Keratinocyte (primary cell): ENCODE measurements at regions not wholly inside any gene's neighbourhood (a gene's known extent, or its start where the extent isn't known, plus 50 kb on each side); places are given as distances from the start of the nearest gene placed in this dataset.

Experiments used
- DNase-seq: peaks from one replicate; pipeline ENCODE4 v3.0.0-alpha.2; 2011; ENCODE audit warnings: low read depth, missing footprints, low spot score
- FAIRE-seq: peaks from 2 replicates; lab custom pipeline; 2011; peaks lifted over from hg19 to GRCh38; lab: Jason Lieb, UNC
- H2AFZ ChIP-seq: 2 replicates; pipeline ENCODE4 v1.6.0; 2012; ENCODE audit warnings: low read length, control low read depth, inconsistent platforms; ENCODE audit not compliant: control insufficient read depth
- H3K27ac ChIP-seq: 2 replicates; pipeline ENCODE4 v1.5.1; 2011; ENCODE audit warnings: low read length; ENCODE audit not compliant: control insufficient read depth, insufficient read depth
- H3K27me3 ChIP-seq: 3 replicates; pipeline ENCODE4 v1.6.0; 2011; ENCODE audit warnings: low read length; ENCODE audit not compliant: control insufficient read depth, insufficient read depth; ENCODE audit errors: extremely low read depth
- H3K36me3 ChIP-seq, 2 experiments: 2 replicates in 1 of 2; 3 replicates in 1 of 2; pipeline ENCODE4 v1.5.1; 2011; ENCODE audit warnings: low read length in 2 of 2, mild to moderate bottlenecking in 1 of 2; ENCODE audit not compliant: control insufficient read depth in 2 of 2, insufficient read depth in 2 of 2; ENCODE audit errors: extremely low read depth in 1 of 2
- H3K4me1 ChIP-seq: 3 replicates; pipeline ENCODE4 v1.5.1; 2011; ENCODE audit warnings: low read length; ENCODE audit not compliant: control insufficient read depth, insufficient read depth; ENCODE audit errors: extremely low read depth
- H3K4me2 ChIP-seq: 3 replicates; pipeline ENCODE4 v1.6.0; 2011; ENCODE audit warnings: low read depth, low read length; ENCODE audit not compliant: control insufficient read depth, insufficient read depth; ENCODE audit errors: extremely low read depth
- H3K4me3 ChIP-seq, 3 experiments: fragments of 200-600 bp in 1 of 3; sonication (generic) in 1 of 3; 2 replicates in 2 of 3; 3 replicates in 1 of 3; pipeline ENCODE4 v1.5.1; 2011 to 2016; ENCODE audit warnings: low read length in 3 of 3, mild to moderate bottlenecking in 3 of 3, control low read depth in 2 of 3, inconsistent platforms in 1 of 3, low read depth in 1 of 3, mixed read lengths in 1 of 3, mixed run types in 1 of 3, moderate library complexity in 1 of 3; ENCODE audit not compliant: control insufficient read depth in 2 of 3, insufficient read depth in 2 of 3; ENCODE audit errors: extremely low read depth in 1 of 3
- H3K79me2 ChIP-seq: 2 replicates; pipeline ENCODE4 v1.6.0; 2012; ENCODE audit warnings: low read length; ENCODE audit not compliant: control insufficient read depth, insufficient read depth
- H3K9ac ChIP-seq: 3 replicates; pipeline ENCODE4 v1.6.0; 2011; ENCODE audit warnings: low read length; ENCODE audit not compliant: control insufficient read depth, insufficient read depth; ENCODE audit errors: extremely low read depth
- H3K9me1 ChIP-seq: 3 replicates; pipeline ENCODE4 v1.6.0; 2011; ENCODE audit warnings: low read length; ENCODE audit not compliant: control insufficient read depth, insufficient read depth; ENCODE audit errors: extremely low read depth
- H3K9me3 ChIP-seq: 2 replicates; pipeline ENCODE4 v1.5.1; 2012; ENCODE audit warnings: low read depth, low read length; ENCODE audit not compliant: control insufficient read depth
- H4K20me1 ChIP-seq: 3 replicates; pipeline ENCODE4 v1.6.0; 2011; ENCODE audit warnings: low read length; ENCODE audit not compliant: control insufficient read depth, insufficient read depth; ENCODE audit errors: extremely low read depth
- EZH2 ChIP-seq: IDR thresholded peaks from one replicate; pipeline ENCODE4 v1.6.1; 2012; ENCODE audit warnings: inconsistent platforms, mild to moderate bottlenecking, low read length, moderate library complexity
- dilution Hi-C: fragments of 300-500 bp; cut with MboI; formaldehyde crosslinking; loops from one replicate; pipeline ENCODE4 v1.7.0; 2020; ENCODE audit warnings: low sequenced_read_pairs; ENCODE audit not compliant: extremely low pct_ligation_motif_present
- TF ChIP-seq, protein P1 (sequence below), 3 experiments: IDR thresholded peaks in 1 of 3; conservative IDR thresholded peaks in 1 of 3; optimal IDR thresholded peaks in 1 of 3; 2 replicates in 2 of 3; 3 replicates in 1 of 3; pipeline versions ENCODE3 to v1.5.1; 2011; ENCODE audit warnings: low read length in 3 of 3, mild to moderate bottlenecking in 3 of 3, moderate library complexity in 2 of 3, control low read depth in 1 of 3, inconsistent platforms in 1 of 3; ENCODE audit not compliant: insufficient read depth in 2 of 3; ENCODE audit errors: extremely low read depth in 1 of 3

DNA sequence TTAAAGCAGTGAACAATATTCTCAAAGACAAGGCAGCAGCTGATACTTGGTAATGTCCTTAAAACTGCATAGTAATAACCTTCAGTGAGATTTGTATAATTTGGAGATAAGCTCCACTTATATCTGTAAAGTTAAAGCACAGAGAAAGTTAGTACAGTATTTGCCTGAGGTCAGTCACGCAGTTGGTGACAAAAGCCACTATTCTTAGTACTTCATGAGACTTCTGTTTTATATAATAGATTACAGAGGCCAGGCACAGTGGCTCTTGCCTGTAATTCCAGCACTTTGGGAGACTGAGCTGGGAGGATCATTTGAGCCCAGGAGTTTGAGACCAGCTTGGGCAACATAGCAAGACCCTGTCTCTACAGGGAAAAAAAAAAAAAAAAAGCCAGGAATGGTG, 266.4 kb upstream of the DMRT1 start:
- Histone ChIP-seq H3K27ac (no peak overlapping the region), H3K36me3 (peaks cover 0 to 5% of the 10 kb centered on the region in 2 experiments), H2AFZ (no peak overlapping the region), H3K79me2 (peaks cover 14% of the 10 kb centered on the region), H3K27me3 (no peaks in the 10 kb centered on the region), H3K4me1 (peaks cover 15% of the 10 kb centered on the region), H3K9ac (no peak overlapping the region), H3K4me2 (no peak overlapping the region), H3K4me3 (no peak overlapping the region), H3K9me3 (no peaks in the 10 kb centered on the region), H3K9me1 (no peaks in the 10 kb centered on the region), H4K20me1 (no peaks in the 10 kb centered on the region)
- FAIRE-seq (no peak), DNase-seq (no peak)
- dilution Hi-C loops = no loop called here
- TF ChIP-seq, protein P1, sequence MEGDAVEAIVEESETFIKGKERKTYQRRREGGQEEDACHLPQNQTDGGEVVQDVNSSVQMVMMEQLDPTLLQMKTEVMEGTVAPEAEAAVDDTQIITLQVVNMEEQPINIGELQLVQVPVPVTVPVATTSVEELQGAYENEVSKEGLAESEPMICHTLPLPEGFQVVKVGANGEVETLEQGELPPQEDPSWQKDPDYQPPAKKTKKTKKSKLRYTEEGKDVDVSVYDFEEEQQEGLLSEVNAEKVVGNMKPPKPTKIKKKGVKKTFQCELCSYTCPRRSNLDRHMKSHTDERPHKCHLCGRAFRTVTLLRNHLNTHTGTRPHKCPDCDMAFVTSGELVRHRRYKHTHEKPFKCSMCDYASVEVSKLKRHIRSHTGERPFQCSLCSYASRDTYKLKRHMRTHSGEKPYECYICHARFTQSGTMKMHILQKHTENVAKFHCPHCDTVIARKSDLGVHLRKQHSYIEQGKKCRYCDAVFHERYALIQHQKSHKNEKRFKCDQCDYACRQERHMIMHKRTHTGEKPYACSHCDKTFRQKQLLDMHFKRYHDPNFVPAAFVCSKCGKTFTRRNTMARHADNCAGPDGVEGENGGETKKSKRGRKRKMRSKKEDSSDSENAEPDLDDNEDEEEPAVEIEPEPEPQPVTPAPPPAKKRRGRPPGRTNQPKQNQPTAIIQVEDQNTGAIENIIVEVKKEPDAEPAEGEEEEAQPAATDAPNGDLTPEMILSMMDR (optimal IDR thresholded peaks at IDR 0.05 in 1 of 3, IDR thresholded peaks at IDR 0.05 in 1 of 3, conservative IDR thresholded peaks at IDR 0.05 in 1 of 3; ENCODE audit: extremely low read depth in 1 of 3, insufficient read depth in 2 of 3, low read length in 3 of 3) = no peak
- no peak for TF ChIP-seq EZH2

DNA sequence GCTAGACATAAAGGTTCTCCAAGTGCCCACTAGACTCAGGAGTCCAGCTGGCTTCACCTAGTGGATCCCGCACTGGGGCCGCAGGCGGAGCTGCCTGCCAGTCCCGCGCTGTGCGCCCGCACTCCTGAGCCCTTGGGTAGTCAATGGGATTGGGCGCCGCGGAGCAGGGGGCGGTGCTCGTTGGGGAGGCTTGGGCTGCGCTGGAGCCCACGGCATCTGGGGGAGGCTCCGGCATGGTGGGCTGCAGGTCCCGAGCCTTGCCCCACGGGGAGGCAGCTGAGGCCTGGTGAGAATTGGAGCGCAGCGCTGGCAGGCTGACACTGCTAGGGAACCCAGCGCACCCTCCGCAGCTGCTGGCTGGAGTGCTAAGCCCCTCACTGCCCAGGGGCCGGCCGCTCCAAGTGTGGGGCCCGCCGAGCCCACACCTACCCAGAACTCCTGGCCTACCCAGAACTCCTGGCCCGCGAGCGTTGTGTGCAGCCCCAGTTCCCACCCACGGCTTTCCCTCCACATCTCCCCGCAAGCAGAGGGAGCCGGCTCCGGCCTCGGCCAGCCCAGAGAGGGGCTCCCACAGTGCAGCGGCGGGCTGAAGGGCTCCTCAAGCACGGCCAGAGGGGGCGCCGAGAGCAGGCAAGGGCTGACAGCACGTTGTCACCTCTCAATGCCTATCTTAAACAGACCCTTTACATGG, 260.7 kb upstream of the DMRT1 start:
- H3K9me3 ChIP-seq = no peaks in the 10 kb centered on the region
- no peaks in the 10 kb centered on the region for H4K20me1 ChIP-seq
- FAIRE-seq (no peak), DNase-seq (no peak)
- no peak overlapping the region for H3K27ac ChIP-seq
- no peak overlapping the region for H3K9ac ChIP-seq
- H3K4me2 ChIP-seq = no peak overlapping the region
- H3K4me3 ChIP-seq = no peak overlapping the region
- dilution Hi-C loops = no loop called here
- TF ChIP-seq EZH2 = no peak
- peaks cover 12% of the 10 kb centered on the region for H3K79me2 ChIP-seq
- H3K36me3 ChIP-seq = peaks cover 0 to 5% of the 10 kb centered on the region in 2 experiments
- peaks cover 11% of the 10 kb centered on the region for H3K4me1 ChIP-seq
- H2AFZ ChIP-seq = no peak overlapping the region
- H3K27me3 ChIP-seq = no peaks in the 10 kb centered on the region
- peaks cover 5% of the 10 kb centered on the region for H3K9me1 ChIP-seq
